MM.1S (cell line): ENCODE measurements at regions not wholly inside any gene's neighbourhood (a gene's known extent, or its start where the extent isn't known, plus 50 kb on each side); places are given as distances from the start of the nearest gene placed in this dataset.

Experiments used
- EZH2 ChIP-seq: fragments of 300-600 bp; sonication (generic); optimal IDR thresholded peaks from 2 replicates; pipeline ENCODE3; 2017; ENCODE audit warnings: low read depth, mild to moderate bottlenecking, antibody characterized with exemption, low read length, mixed read lengths
- TF ChIP-seq, protein P1 (sequence below): fragments of 300-600 bp; sonication (generic); IDR thresholded peaks from 2 replicates; pipeline ENCODE4 v1.5.1; 2016; ENCODE audit warnings: antibody characterized with exemption, low read length, mixed read lengths

DNA sequence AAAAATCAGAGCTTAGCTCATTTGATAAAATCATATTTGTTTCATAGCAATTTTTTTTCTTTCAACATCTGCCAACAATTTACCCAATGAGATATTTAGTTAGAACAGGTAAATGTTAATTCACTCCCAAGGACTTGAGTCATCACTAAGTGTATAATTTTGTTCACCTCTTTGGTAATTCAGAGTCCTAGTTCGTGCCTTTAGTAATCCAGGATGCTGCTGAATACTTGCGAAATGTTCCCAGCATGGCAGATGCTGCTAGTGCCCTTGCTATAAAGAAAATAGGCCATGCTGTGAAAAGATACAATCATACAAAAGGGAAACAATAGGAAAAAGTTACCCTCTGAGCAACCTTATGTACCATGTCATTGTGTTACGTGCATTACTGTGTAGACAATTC lies 210.5 kb downstream of the CSNK1G3 start:
- TF ChIP-seq, protein P1, sequence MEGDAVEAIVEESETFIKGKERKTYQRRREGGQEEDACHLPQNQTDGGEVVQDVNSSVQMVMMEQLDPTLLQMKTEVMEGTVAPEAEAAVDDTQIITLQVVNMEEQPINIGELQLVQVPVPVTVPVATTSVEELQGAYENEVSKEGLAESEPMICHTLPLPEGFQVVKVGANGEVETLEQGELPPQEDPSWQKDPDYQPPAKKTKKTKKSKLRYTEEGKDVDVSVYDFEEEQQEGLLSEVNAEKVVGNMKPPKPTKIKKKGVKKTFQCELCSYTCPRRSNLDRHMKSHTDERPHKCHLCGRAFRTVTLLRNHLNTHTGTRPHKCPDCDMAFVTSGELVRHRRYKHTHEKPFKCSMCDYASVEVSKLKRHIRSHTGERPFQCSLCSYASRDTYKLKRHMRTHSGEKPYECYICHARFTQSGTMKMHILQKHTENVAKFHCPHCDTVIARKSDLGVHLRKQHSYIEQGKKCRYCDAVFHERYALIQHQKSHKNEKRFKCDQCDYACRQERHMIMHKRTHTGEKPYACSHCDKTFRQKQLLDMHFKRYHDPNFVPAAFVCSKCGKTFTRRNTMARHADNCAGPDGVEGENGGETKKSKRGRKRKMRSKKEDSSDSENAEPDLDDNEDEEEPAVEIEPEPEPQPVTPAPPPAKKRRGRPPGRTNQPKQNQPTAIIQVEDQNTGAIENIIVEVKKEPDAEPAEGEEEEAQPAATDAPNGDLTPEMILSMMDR: no peak
- no peak for TF ChIP-seq EZH2
